Sigmoid colon (tissue), 4 donors: ENCODE measurements at regions not wholly inside any gene's neighbourhood (a gene's known extent, or its start where the extent isn't known, plus 50 kb on each side); places are given as distances from the start of the nearest gene placed in this dataset.

Experiments
- EP300 ChIP-seq, 4 donors: sonication (generic); formaldehyde crosslinking; IDR thresholded peaks; one replicate each; pipeline ENCODE4 v1.6.1; 2017; ENCODE audit warnings: antibody characterized with exemption in 4 of 4
- POLR2A ChIP-seq, 2 donors: fragments of 450-650 bp; IDR thresholded peaks; one replicate each; pipeline ENCODE4 v1.6.1; 2016; ENCODE audit warnings: antibody characterized with exemption in 2 of 2, mild to moderate bottlenecking in 2 of 2, moderate library complexity in 2 of 2
- POLR2AphosphoS5 ChIP-seq, 4 donors: sonication (generic); formaldehyde crosslinking; IDR thresholded peaks; one replicate each; pipeline ENCODE4 v1.6.1; 2017; ENCODE audit warnings: antibody characterized with exemption in 4 of 4
- TF ChIP-seq, protein P1 (sequence below), 4 experiments: fragments of 450-650 bp in 3 of 4; fragments of 200-600 bp in 1 of 4; IDR thresholded peaks; one replicate each; pipeline ENCODE4 v1.5.1; 2016 to 2019; ENCODE audit warnings: antibody characterized with exemption in 4 of 4, mild to moderate bottlenecking in 3 of 4, moderate library complexity in 2 of 4

DNA sequence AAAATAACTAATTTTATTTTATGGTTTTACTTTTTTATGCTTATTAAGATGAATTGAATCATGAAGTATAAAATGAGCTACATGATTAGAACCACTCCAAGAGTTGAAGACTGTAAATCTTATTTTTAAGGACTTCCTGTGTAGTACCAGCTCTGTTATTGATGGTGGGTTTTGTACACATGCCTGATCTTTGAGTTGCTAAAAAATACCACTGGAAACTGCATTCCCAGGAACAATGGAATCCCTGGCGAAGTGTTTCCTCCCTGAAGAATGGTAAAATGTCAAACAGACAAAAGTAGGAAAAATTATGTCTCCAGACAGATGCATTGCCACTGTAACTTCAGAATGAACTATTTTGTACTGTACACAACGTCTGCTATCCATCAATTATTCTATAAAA is 935.4 kb upstream of the TENM3 start:
- TF ChIP-seq, protein P1, sequence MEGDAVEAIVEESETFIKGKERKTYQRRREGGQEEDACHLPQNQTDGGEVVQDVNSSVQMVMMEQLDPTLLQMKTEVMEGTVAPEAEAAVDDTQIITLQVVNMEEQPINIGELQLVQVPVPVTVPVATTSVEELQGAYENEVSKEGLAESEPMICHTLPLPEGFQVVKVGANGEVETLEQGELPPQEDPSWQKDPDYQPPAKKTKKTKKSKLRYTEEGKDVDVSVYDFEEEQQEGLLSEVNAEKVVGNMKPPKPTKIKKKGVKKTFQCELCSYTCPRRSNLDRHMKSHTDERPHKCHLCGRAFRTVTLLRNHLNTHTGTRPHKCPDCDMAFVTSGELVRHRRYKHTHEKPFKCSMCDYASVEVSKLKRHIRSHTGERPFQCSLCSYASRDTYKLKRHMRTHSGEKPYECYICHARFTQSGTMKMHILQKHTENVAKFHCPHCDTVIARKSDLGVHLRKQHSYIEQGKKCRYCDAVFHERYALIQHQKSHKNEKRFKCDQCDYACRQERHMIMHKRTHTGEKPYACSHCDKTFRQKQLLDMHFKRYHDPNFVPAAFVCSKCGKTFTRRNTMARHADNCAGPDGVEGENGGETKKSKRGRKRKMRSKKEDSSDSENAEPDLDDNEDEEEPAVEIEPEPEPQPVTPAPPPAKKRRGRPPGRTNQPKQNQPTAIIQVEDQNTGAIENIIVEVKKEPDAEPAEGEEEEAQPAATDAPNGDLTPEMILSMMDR (IDR thresholded peaks at IDR 0.05): no peak
- TF ChIP-seq POLR2A (IDR thresholded peaks at IDR 0.05): no peak
- TF ChIP-seq EP300 (IDR thresholded peaks at IDR 0.05): no peak
- no peak for TF ChIP-seq POLR2AphosphoS5 (IDR thresholded peaks at IDR 0.05)
